GM19468 (cell line): ENCODE measurements at regions not wholly inside any gene's neighbourhood (a gene's known extent, or its start where the extent isn't known, plus 50 kb on each side); places are given as distances from the start of the nearest gene placed in this dataset.
"Not testable (repeated sequence)": the region's sequence is repeated elsewhere in the genome, so short reads cannot be mapped to it uniquely, and the experiment has no call there.

Experiments used
- ATAC-seq: cut with Tn5 transposase; IDR thresholded peaks from one replicate; pipeline ENCODE4 v1.9.1; 2021; ENCODE audit warnings: mild to moderate bottlenecking, moderate library complexity, moderate number of reproducible peaks; ENCODE audit not compliant: unreplicated experiment; ENCODE audit errors: extremely low read depth

DNA sequence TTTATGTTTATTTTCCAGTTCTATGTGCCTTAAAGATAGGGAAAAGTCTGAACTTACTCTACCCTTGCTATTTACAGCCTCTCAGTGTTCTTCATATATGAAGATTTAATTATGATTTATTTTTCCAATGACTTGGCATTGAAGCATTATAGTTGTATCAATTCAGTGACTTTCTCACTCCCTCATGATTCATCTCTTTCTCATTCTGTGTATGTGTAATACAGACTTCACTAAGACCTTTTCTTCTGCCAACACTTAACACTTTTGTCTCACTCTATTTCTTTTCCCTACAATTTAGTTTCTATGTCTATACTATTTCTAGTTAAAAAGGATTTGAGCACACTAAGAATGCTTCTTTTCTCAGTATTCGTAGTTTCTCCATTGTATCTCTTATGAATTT, 1470.3 kb upstream of the ACVR2A start:
- no peak for ATAC-seq

GRCh38 chr2:146371364-146371763, 1473.5 kb upstream of the ACVR2A start:
- not testable (repeated sequence) for ATAC-seq

DNA sequence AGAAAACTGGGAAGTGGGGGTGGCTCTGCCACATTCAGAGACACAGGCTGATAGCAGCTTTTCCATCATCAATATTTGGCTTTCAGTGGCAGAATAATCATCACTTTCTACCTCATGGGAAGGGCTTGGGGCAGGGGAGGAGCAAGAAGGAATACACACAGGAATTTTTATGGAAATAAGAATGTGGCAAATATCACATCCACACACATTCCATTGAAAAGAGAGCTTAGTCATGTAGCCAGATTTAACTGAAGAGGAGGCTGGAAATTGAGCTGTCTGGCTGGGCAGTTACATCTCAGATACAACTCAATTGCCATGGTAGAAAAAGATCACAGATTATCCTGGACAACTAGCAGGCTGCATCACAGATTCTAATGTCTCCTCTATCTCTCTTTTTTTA, 1474.0 kb upstream of the ACVR2A start:
- no peak for ATAC-seq

GRCh38 chr2:146366276-146366675, 1478.6 kb upstream of the ACVR2A start:
- ATAC-seq: no peak

DNA sequence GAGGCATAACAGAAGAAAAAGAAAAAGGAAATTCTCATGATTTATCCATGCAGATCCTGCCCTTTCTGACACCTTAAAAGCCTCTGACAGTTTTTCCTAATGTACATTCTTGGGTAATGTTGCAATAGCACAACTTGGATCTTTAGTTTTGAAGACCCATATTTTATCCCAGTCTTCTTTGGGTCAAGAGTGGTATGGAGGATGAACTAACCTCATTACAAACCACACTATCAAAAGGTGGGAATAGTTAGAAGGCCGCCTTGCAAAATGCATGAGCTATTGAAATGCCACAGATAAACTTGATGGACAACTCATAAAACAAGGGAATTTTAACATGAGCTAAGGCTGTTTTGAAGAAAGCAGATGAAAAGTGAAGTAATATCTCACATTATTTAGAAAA, 1479.8 kb upstream of the ACVR2A start:
- no peak for ATAC-seq

- no peak for ATAC-seq
Measured at GRCh38 chr2:146363731-146364130, 1481.1 kb upstream of the ACVR2A start.

DNA sequence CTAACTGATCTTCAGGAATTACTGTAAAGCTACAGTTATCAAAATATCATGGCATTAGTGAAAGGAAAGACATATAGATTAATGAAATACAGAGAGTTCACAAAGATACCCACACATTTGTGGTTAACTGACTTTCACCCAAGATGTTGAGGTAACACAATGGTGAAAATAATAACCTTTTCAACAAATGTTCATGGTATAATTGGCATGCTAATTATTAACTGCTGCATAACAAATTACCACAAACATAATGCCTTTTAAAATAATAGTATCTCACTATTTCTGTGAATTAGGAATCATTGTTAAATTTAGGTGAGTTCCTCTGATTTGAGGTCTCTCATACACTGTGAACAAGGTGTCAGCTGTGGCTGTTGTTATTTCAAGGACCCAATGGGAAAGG, 1493.1 kb upstream of the ACVR2A start:
- no peak for ATAC-seq

GRCh38 chr2:146349334-146349733, 1495.5 kb upstream of the ACVR2A start:
- ATAC-seq: no peak

DNA sequence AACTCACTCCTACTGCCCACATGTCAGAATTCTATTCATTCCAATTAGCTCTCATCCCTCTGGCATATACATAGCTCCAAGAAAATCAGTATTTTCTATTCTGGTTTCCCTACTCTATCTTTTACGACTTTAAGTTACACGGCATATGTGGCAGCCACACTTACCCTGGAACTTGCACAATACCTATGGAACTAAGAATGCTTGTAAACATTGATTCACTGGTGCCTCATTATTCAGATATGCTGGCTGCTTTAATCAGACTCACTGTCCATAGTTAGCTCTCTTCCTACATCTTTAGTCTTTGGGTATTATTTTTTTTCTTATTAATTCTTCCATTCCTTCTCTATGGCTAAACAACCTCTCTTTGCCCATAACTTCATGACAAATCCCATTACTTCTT, 1519.9 kb upstream of the ACVR2A start:
- ATAC-seq: no peak

DNA sequence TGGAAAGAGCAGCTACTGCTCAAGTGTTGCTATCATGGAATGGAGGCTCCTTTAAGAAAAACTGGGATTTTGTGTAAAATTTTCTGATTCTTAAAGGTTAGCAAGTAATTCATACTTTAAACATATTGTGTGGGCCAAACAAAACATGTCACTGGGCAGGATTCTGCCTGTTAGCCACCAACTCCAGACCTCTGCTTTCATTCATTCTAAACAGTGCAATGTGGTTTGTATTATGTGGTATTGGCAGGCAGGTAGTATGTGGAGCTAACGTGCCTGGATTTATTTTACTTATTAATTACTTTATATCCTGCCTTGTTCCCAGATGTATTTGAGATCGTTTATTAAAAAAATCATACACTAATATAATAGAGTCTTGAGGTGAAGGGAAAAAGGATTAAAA, 1521.3 kb upstream of the ACVR2A start:
- ATAC-seq: no peak

DNA sequence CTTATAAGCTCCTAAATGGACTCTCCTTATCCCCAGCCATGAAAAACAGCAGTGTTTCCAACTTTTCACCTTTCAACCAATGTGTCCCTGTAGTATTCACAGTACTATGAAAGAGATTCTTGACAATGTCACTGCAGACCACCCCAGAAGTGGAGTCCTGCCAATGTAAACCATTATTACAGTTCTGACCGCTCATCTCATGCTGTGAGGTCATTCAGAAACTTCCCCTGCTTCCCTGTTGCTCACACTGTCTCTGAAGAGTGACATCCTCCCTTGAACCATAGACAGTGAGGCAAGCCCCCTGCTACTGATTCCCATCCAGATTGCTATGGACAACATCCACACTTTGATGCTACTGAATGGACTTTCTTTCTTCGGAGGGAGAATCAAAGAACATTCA, 1523.7 kb upstream of the ACVR2A start:
- no peak for ATAC-seq

- ATAC-seq: no peak
Measured at GRCh38 chr2:146317959-146318358, 1526.9 kb upstream of the ACVR2A start.

GRCh38 chr2:146312899-146313298, 1531.9 kb upstream of the ACVR2A start:
- no peak for ATAC-seq

- no peak for ATAC-seq
Measured at GRCh38 chr2:146305164-146305563, 1539.7 kb upstream of the ACVR2A start.

DNA sequence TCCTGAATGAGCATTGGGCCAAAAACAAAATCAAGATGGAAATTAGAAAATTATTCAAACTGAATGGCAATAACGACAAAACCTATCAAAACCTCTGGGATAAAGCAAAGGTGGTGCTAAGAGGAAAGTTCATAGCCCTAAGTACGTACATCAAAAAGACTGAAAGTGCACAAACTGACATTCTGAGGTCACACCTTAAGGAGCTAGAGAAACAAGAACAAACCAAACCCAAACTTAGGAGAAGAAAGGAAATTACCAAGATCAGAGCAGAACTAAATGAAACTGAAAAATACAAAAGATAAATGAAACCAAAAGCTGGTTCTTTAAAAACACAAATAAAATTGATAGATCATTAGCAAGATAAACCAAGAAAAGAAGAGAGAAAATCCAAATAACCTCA, 1543.5 kb upstream of the ACVR2A start:
- no peak for ATAC-seq

GRCh38 chr2:146295080-146295670, 1549.7 kb upstream of the ACVR2A start:
- no peak for ATAC-seq

DNA sequence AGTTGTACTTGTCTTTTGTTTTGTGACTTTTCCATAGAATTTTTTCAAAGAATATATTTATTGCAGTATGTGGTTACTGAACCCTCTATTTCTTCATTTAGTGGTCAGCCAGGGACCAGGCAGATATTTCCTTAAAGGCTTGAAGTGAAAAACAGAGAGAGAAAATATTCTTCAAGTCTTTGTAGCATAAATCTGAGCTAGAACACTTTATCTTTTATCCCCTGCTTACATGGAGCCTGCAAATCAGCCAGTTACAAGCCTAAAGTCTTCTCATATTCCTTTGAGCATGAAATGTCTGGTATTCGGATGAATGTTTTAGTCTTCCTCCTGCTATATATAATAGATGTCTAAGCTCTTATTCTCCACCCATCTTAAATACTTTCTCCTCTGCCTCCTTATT, 1557.5 kb upstream of the ACVR2A start:
- no peak for ATAC-seq

DNA sequence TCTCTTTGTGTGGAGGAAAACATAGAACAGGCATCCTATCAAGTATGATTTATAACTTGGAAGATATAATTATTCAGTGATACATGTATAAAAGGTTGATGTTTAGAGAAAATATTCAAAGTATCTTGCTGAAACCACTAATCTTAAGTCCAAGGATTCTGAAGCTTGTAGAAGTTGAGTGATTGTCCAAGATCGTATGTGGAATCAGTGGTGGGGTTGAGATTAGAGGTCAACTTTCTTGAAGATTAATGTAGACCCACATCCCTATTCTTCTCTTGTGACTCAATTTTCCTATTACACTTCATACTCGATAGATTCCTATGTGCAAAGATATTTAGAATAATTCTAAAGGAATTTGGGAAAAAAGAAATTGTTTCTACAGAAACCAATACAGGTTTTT, 1565.9 kb upstream of the ACVR2A start:
- ATAC-seq: no peak

DNA sequence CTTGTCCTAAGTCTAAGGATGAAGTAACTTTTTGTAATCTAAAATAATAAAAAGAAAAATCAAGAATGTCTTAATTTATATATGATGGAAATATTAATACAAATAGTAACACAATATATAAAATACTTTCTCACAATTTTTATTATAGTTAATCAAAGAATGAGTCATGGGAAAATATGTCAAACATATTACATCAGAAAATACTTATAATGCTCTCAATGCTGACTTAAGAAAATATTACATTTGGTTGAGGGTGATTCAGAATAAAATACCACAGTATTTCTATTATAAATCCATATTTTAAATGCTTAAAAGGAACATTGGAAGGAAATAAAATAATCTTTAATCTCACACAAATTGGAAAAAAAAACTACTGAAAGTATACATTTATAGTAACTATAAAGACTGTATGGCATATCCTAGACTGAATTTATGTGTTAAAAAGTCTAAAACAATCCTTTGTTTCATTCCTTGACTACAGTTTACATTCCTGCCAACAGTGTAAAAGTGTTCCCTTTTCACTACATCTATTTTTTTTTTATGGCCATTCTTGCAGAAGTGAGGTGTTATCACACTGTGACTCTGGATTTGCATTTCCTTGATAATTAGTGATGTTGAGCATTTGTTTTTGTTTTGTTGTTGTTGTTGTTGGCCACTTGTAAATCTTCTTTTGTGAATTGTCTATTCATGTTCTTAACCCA, 1573.5 kb upstream of the ACVR2A start:
- ATAC-seq: no peak

- no peak for ATAC-seq
Measured at GRCh38 chr2:146270618-146271017, 1574.2 kb upstream of the ACVR2A start.

DNA sequence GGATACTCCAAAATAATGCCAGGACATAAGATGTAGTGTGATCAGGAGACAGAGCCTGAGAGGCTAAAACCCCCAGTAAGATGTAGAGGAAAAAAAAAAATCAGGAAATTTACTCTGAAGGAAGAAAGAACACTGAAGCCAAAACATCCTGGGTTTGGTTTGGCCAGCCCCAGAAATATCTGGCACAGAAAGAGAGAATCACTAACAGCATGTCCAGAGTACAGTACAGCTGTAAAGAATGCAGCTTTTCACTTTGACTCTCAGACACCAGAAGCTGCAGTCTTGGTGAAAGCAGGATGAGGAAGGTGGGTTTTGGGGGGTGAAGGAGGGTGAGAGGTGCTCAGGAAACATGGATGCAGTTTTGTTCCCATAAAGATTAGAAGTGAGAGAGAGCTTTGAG, 1577.7 kb upstream of the ACVR2A start:
- no peak for ATAC-seq

GRCh38 chr2:146265656-146266055, 1579.2 kb upstream of the ACVR2A start:
- no peak for ATAC-seq
